Large intestine (tissue), 3 donors: ENCODE measurements at regions not wholly inside any gene's neighbourhood (a gene's known extent, or its start where the extent isn't known, plus 50 kb on each side); places are given as distances from the start of the nearest gene placed in this dataset.
"Not testable (repeated sequence)": the region's sequence is repeated elsewhere in the genome, so short reads cannot be mapped to it uniquely, and the experiment has no call there.

Experiments used
- DNase-seq, 2 donors: peaks; one replicate each; pipeline versions ENCODE4 v3.0.0 to v3.0.0-alpha.2; 2013
- H3K27ac ChIP-seq: one replicate; pipeline ENCODE4 v1.5.1; 2013; ENCODE audit warnings: low read length
- H3K27me3 ChIP-seq: 2 replicates; pipeline ENCODE4 v1.6.1; 2013; ENCODE audit warnings: low read length; ENCODE audit not compliant: control insufficient read depth, insufficient read depth
- H3K36me3 ChIP-seq: 2 replicates; pipeline ENCODE4 v1.6.1; 2013; ENCODE audit warnings: low read length; ENCODE audit not compliant: control insufficient read depth, insufficient read depth
- H3K4me1 ChIP-seq: one replicate; pipeline ENCODE4 v1.6.1; 2013; ENCODE audit warnings: low read length; ENCODE audit not compliant: control insufficient read depth, insufficient read depth
- H3K4me3 ChIP-seq: one replicate; pipeline ENCODE4 v1.5.1; 2013; ENCODE audit warnings: low read length
- H3K9me3 ChIP-seq: one replicate; pipeline ENCODE4 v1.6.1; 2013; ENCODE audit warnings: mild to moderate bottlenecking, low read depth, low read length, moderate library complexity; ENCODE audit not compliant: control insufficient read depth
- WGBS: methylation state at CpG from one replicate; pipeline ENCODE4 v1.1.5; 2013; ENCODE audit warnings: low lambda C conversion rate; ENCODE audit not compliant: insufficient coverage; 5-methylcytosine and 5-hydroxymethylcytosine counted together

GRCh38 chrY:12212394-12212793, 488.6 kb upstream of the USP9Y start:
- Histone ChIP-seq H3K4me1 (no peaks in the 10 kb centered on the region), H3K4me3 (no peak overlapping the region), H3K27ac (no peak overlapping the region), H3K27me3 (no peaks in the 10 kb centered on the region), H3K36me3 (no peaks in the 10 kb centered on the region), H3K9me3 (no peaks in the 10 kb centered on the region)
- no peak for DNase-seq

GRCh38 chrY:12215564-12216022, 485.4 kb upstream of the USP9Y start:
- Histone ChIP-seq H3K27me3 (no peaks in the 10 kb centered on the region), H3K27ac (no peak overlapping the region), H3K4me3 (no peak overlapping the region), H3K9me3 (no peaks in the 10 kb centered on the region), H3K36me3 (no peaks in the 10 kb centered on the region), H3K4me1 (no peaks in the 10 kb centered on the region)
- peak in 1 of 2 donors; percentile 7 for DNase-seq

GRCh38 chrY:12230921-12231320, 470.1 kb upstream of the USP9Y start:
- Histone ChIP-seq H3K4me3 (no peak overlapping the region), H3K9me3 (no peaks in the 10 kb centered on the region), H3K27ac (no peak overlapping the region), H3K27me3 (no peaks in the 10 kb centered on the region), H3K36me3 (no peaks in the 10 kb centered on the region), H3K4me1 (no peaks in the 10 kb centered on the region)
- WGBS: no CpG with 5 or more reads among the region's 1 CpG
- no peak for DNase-seq

GRCh38 chrY:12236399-12236798, 464.6 kb upstream of the USP9Y start:
- Histone ChIP-seq H3K4me3 (no peak overlapping the region), H3K9me3 (no peaks in the 10 kb centered on the region), H3K4me1 (no peaks in the 10 kb centered on the region), H3K36me3 (no peaks in the 10 kb centered on the region), H3K27ac (no peak overlapping the region), H3K27me3 (no peaks in the 10 kb centered on the region)
- no peak for DNase-seq
- WGBS: no CpG with 5 or more reads among the region's 4 CpGs

- not testable (repeated sequence) for H3K9me3 ChIP-seq, H3K36me3 ChIP-seq, H3K27ac ChIP-seq, H3K4me1 ChIP-seq, H3K4me3 ChIP-seq, DNase-seq, H3K27me3 ChIP-seq
- WGBS: no CpG with 5 or more reads among the region's 2 CpGs
Observed at GRCh38 chrY:12240326-12240725, 460.7 kb upstream of the USP9Y start.

- Histone ChIP-seq H3K4me1 (no peaks in the 10 kb centered on the region), H3K4me3 (no peak overlapping the region), H3K36me3 (no peaks in the 10 kb centered on the region), H3K27ac (no peak overlapping the region), H3K27me3 (no peaks in the 10 kb centered on the region), H3K9me3 (no peaks in the 10 kb centered on the region)
- no peak for DNase-seq
- no CpG with 5 or more reads among the region's 1 CpG for WGBS
Observed at GRCh38 chrY:12244146-12244545, 456.9 kb upstream of the USP9Y start.

GRCh38 chrY:12253756-12254155, 447.3 kb upstream of the USP9Y start:
- H3K4me3 ChIP-seq: no peak overlapping the region
- WGBS: no CpG with 5 or more reads among the region's 11 CpGs
- no peaks in the 10 kb centered on the region for H3K36me3 ChIP-seq
- H3K9me3 ChIP-seq: no peaks in the 10 kb centered on the region
- H3K4me1 ChIP-seq: no peaks in the 10 kb centered on the region
- H3K27me3 ChIP-seq: no peaks in the 10 kb centered on the region
- H3K27ac ChIP-seq: peak overlapping the region; percentile 63
- DNase-seq: peak in 1 of 2 donors; percentile 84

GRCh38 chrY:12271162-12271561, 429.9 kb upstream of the USP9Y start:
- WGBS: no CpG with 5 or more reads among the region's 4 CpGs
- Histone ChIP-seq H3K9me3 (no peaks in the 10 kb centered on the region), H3K36me3 (no peaks in the 10 kb centered on the region), H3K4me1 (no peaks in the 10 kb centered on the region), H3K27ac (no peak overlapping the region), H3K27me3 (no peaks in the 10 kb centered on the region), H3K4me3 (no peak overlapping the region)
- DNase-seq: no peak

- no peak for DNase-seq
- Histone ChIP-seq H3K4me3 (no peak overlapping the region), H3K36me3 (no peaks in the 10 kb centered on the region), H3K4me1 (no peaks in the 10 kb centered on the region), H3K9me3 (no peaks in the 10 kb centered on the region), H3K27me3 (no peaks in the 10 kb centered on the region), H3K27ac (no peak overlapping the region)
- WGBS: no CpG with 5 or more reads among the region's 5 CpGs
Observed at GRCh38 chrY:12285608-12286007, 415.4 kb upstream of the USP9Y start.

GRCh38 chrY:12288919-12289318, 412.1 kb upstream of the USP9Y start:
- Histone ChIP-seq H3K36me3 (no peaks in the 10 kb centered on the region), H3K4me1 (no peaks in the 10 kb centered on the region), H3K4me3 (no peak overlapping the region), H3K27ac (no peak overlapping the region), H3K27me3 (no peaks in the 10 kb centered on the region), H3K9me3 (no peaks in the 10 kb centered on the region)
- no CpG with 5 or more reads among the region's 3 CpGs for WGBS
- no peak for DNase-seq

- Histone ChIP-seq H3K27me3 (no peaks in the 10 kb centered on the region), H3K9me3 (no peaks in the 10 kb centered on the region), H3K4me3 (no peak overlapping the region), H3K27ac (no peak overlapping the region), H3K4me1 (no peaks in the 10 kb centered on the region), H3K36me3 (no peaks in the 10 kb centered on the region)
- DNase-seq: no peak
- no CpG with 5 or more reads among the region's 1 CpG for WGBS
Observed at GRCh38 chrY:12289415-12289814, 411.6 kb upstream of the USP9Y start.
